SK-N-SH treated with all-trans-retinoic acid at 6 μM for 48 hours (cell line): ENCODE measurements at regions not wholly inside any gene's neighbourhood (a gene's known extent, or its start where the extent isn't known, plus 50 kb on each side); places are given as distances from the start of the nearest gene placed in this dataset.

Experiments used
- ARNTL ChIP-seq: fragments of 450-650 bp; formaldehyde crosslinking; IDR thresholded peaks from 2 replicates; pipeline ENCODE4 v1.5.0; 2020; ENCODE audit warnings: low read depth, mild to moderate bottlenecking, moderate library complexity, borderline replicate concordance
- BACH2 ChIP-seq: fragments of 250-450 bp; sonication (Bioruptor Pico); IDR thresholded peaks from 2 replicates; pipeline ENCODE4 v1.9.0; 2021; ENCODE audit warnings: mild to moderate bottlenecking, borderline replicate concordance
- ESRRG ChIP-seq: fragments of 250-450 bp; sonication (Bioruptor Pico); IDR thresholded peaks from 2 replicates; pipeline ENCODE4 v1.6.1; 2021; ENCODE audit warnings: mild to moderate bottlenecking
- PPARA ChIP-seq: fragments of 250-450 bp; sonication (Bioruptor Pico); IDR thresholded peaks from 2 replicates; pipeline ENCODE4 v1.5.0; 2020; ENCODE audit warnings: mild to moderate bottlenecking, borderline replicate concordance
- SNAI2 ChIP-seq: fragments of 250-450 bp; sonication (Bioruptor Pico); IDR thresholded peaks from 2 replicates; pipeline ENCODE4 v1.5.0; 2020; ENCODE audit warnings: mild to moderate bottlenecking, moderate library complexity
- TCF4 ChIP-seq: fragments of 250-450 bp; sonication (Bioruptor Pico); IDR thresholded peaks from 2 replicates; pipeline ENCODE4 v1.8.0; 2021; ENCODE audit warnings: mild to moderate bottlenecking, moderate library complexity, borderline replicate concordance
- ZNF565 ChIP-seq: fragments of 450-650 bp; formaldehyde crosslinking; conservative IDR thresholded peaks from 2 replicates; pipeline ENCODE4 v1.5.0; 2020; ENCODE audit warnings: low read depth, mild to moderate bottlenecking, moderate library complexity
- ZNF70 ChIP-seq: fragments of 450-650 bp; formaldehyde crosslinking; IDR thresholded peaks from 2 replicates; pipeline ENCODE4 v1.5.0; 2020; ENCODE audit warnings: mild to moderate bottlenecking, moderate library complexity
- TF ChIP-seq, protein P1 (sequence below): fragments of 250-450 bp; sonication (Bioruptor Pico); IDR thresholded peaks from 2 replicates; pipeline ENCODE4 v1.5.1; 2020; ENCODE audit warnings: low read depth, mild to moderate bottlenecking, moderate library complexity
- TF ChIP-seq, protein P2 (sequence below): fragments of 250-450 bp; sonication (Bioruptor Pico); IDR thresholded peaks from 2 replicates; pipeline ENCODE4 v1.8.0; 2020; ENCODE audit warnings: mild to moderate bottlenecking, moderate library complexity, borderline replicate concordance

DNA sequence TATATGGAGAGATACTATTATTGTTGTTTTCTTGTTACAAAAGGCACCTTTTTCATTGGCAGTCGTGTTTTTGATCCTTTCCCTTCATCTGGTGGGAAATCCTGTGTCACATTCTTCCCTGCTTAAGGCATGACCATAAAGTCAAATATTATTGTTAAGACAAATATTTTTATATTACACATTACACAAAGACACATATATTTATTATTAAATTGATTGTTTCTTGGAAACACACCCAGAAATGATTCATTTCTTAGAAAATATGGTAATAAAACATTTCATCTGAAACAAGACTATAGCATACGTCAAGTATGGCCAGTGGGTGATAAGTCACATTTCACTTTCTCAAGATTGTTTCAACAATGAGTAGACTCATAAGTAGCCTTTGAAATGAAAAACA lies 77.3 kb downstream of the KCTD12 start:
- TF ChIP-seq TCF4 (CRISPR knock-in tag) (no peak), BACH2 (no peak), ZNF565 (CRISPR knock-in tag) (no peak), ESRRG (CRISPR knock-in tag) (no peak), ARNTL (no peak), ZNF70 (CRISPR knock-in tag) (no peak), PPARA (CRISPR knock-in tag) (no peak), SNAI2 (CRISPR knock-in tag) (no peak)
- TF ChIP-seq, protein P1, sequence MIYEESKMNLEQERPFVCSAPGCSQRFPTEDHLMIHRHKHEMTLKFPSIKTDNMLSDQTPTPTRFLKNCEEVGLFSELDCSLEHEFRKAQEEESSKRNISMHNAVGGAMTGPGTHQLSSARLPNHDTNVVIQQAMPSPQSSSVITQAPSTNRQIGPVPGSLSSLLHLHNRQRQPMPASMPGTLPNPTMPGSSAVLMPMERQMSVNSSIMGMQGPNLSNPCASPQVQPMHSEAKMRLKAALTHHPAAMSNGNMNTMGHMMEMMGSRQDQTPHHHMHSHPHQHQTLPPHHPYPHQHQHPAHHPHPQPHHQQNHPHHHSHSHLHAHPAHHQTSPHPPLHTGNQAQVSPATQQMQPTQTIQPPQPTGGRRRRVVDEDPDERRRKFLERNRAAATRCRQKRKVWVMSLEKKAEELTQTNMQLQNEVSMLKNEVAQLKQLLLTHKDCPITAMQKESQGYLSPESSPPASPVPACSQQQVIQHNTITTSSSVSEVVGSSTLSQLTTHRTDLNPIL: no peak
- TF ChIP-seq, protein P2, sequence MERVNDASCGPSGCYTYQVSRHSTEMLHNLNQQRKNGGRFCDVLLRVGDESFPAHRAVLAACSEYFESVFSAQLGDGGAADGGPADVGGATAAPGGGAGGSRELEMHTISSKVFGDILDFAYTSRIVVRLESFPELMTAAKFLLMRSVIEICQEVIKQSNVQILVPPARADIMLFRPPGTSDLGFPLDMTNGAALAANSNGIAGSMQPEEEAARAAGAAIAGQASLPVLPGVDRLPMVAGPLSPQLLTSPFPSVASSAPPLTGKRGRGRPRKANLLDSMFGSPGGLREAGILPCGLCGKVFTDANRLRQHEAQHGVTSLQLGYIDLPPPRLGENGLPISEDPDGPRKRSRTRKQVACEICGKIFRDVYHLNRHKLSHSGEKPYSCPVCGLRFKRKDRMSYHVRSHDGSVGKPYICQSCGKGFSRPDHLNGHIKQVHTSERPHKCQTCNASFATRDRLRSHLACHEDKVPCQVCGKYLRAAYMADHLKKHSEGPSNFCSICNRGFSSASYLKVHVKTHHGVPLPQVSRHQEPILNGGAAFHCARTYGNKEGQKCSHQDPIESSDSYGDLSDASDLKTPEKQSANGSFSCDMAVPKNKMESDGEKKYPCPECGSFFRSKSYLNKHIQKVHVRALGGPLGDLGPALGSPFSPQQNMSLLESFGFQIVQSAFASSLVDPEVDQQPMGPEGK (CRISPR knock-in tag): no peak
